NCI-H524 treated with DMSO at 0.1 percent for 48 hours (cell line): ENCODE measurements at regions not wholly inside any gene's neighbourhood (a gene's known extent, or its start where the extent isn't known, plus 50 kb on each side); places are given as distances from the start of the nearest gene placed in this dataset.

ENCODE experiments used
- DNase-seq: peaks from one replicate; lab custom pipeline; 2025; lab: John Stamatoyannopoulos, UW

GRCh38 chr2:15719566-15720313 lies 128.1 kb downstream of the DDX1 start:
- DNase-seq: no peak

GRCh38 chr2:15720561-15721307 lies 129.1 kb downstream of the DDX1 start:
- DNase-seq: no peak

- no peak for DNase-seq
These were observed 129.9 kb downstream of the DDX1 start for GRCh38 chr2:15721411-15722067.

GRCh38 chr2:15722980-15723379 lies 131.3 kb downstream of the DDX1 start:
- DNase-seq: no peak

GRCh38 chr2:15724235-15724634 lies 132.6 kb downstream of the DDX1 start:
- DNase-seq: no peak

DNA sequence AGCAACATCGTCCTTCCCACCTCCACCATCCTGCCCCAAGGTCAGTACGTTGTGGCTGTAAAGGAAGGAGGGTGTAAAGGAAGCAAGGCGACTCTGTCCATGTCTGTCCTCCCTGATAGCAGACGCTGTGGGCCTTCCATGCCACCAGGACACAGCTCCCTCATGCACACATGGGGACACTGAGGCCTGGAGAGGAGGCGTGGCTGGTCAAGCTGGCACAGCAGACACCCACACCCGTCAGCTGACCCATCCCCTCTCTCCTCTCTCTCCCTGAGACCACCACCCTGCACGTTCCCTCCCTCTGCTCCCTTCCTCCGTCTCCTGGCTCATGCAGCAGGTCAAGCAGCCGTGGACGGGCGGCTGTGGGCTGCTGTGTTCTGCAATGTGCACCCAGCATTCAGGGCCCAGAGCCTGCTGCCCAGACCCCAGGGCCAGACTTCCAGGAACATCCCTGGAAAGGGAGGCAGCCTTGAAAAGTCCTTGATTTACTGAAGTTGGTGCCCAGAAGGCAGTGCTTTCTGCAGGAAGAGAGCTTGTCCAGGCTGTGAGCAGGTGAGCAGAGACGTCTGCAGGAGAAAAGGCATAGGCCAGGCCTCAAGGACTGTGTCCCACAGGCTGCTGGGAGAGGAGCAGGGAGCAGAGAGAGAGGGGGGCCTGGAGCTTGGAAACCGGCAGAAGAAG lies 133.6 kb downstream of the DDX1 start:
- no peak for DNase-seq

GRCh38 chr2:15725782-15726112 lies 134.1 kb downstream of the DDX1 start:
- DNase-seq: no peak

DNA sequence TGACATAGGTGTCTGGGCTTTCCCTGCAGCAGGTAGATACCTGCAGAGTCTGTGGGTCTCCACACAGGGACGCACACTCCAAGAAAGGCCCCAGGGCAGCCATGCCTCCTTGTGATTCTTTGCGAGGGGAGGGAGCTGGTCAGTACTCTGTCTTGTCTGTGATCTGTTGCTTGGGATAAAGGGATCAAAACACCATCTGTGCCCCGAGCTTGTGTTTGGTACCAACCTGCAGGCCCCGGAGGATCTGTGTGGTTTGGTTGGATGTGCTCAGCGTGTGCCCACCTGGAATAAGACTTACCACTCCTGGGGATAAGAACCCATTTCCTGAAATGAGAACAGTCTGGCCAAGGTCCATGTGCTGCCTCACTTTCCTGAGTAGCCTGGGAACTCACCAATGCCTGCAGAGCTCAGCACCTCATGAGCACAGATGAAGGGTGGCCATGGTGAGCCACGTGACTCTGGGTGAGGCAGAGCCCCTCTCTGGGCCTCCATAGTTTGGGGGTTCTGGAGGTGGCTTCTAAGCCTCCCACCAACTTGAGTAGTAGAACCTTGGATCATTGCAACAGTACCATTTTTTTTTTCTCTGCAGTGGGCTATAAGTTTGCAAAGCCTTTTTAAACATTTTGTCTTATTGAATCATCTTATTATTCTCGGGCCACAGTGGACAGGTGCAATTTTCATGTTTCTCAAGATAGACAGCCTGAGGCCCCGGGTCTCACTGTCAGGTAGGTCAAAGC lies 134.8 kb downstream of the DDX1 start:
- DNase-seq: peak; percentile 20

- no peak for DNase-seq
These were observed 136.0 kb downstream of the DDX1 start for GRCh38 chr2:15727396-15728244.

- peak; percentile 18 for DNase-seq
These were observed 136.7 kb downstream of the DDX1 start for GRCh38 chr2:15728245-15728938.

DNA sequence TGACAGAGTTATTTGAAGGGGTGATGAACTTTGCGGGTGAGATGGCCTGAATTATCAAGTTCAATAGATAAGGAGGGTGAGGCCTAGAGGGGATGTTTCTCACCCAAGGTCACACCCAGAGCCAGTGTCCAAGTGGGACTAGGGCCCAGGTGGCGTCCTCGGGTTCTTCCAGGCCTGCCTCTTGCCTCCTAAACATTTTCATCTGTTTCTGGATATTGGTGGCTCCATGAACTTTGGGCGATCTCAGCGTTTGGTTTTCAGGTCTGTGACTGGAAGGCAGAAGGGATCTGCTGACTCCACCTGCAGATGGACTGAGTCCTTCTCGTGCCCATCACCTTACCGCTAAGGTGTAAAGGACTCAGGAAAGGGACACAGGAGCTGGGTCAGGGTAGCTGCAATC lies 137.3 kb downstream of the DDX1 start:
- no peak for DNase-seq

GRCh38 chr2:15729709-15730544 lies 138.3 kb downstream of the DDX1 start:
- DNase-seq: no peak

DNA sequence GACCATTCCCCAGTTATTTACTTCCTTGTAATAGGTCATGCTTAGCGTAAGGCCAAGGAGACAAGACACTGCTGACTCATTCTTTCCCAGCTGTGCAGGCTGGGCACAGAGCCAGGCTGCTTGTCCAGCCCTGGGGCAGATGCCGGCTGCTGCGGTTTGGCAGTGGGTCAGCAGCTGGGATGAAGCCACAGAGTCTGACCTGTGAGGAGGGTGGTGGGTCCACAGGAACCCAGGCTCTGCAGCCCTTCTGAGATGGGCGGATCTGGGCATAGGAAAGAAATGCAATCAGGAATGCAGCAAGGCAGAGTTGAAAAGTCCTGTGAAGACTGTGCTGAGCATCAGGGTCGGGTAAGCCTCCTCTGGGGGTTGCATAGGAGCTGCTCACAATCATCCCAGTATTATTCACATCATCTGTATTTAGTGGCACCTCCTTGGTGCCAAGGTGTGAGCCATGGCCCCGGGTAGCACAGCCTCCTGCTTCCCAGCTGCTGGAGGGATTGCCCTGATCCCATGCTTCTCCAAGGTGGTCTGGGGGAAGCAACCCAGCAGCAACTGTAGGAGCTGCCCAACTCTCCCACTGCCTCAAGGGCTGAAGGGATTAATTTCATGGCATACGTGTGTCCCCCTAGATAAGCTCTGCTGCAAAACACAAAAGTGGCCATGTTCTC lies 139.0 kb downstream of the DDX1 start:
- no peak for DNase-seq

GRCh38 chr2:15731213-15731888 lies 139.7 kb downstream of the DDX1 start:
- no peak for DNase-seq

- no peak for DNase-seq
These were observed 140.2 kb downstream of the DDX1 start for GRCh38 chr2:15731889-15732271.

DNA sequence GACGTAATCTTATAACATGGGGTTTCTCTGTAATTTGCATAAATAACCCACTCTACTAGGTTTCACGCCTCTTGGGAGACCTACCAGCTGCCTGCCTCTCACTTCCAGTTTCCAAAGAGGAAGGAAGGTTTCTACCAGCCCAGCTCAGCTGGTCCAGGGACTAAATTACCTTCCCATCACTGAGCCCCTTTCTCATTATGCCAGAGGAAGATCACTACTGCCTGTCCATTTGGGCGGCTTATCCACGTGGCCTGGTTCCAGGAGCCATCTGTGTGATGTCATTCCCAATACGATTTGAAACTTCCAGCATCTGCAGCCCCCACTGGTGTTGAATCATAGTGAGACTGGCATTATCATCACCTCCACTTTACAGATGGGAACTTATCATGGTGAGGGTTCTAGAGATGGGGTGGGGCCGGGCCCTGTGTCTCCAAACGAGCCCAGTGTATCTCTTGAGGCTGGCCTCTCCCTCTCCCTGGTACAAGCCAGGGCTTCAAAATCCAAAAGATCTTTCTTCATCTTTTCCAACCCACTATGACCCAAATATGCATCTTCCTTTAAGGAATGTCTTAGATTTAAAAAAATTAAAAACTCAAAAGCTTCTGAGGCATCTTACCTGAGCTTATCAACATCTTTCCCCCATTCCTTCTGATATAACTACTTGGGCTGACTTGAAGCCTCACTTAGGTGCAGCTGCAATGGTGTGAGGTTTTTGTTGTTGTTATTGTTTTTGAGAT lies 140.8 kb downstream of the DDX1 start:
- peak; percentile 65 for DNase-seq

GRCh38 chr2:15733867-15734673 lies 142.4 kb downstream of the DDX1 start:
- DNase-seq: no peak
